AG08395 (cell line): ENCODE measurements at regions not wholly inside any gene's neighbourhood (a gene's known extent, or its start where the extent isn't known, plus 50 kb on each side); places are given as distances from the start of the nearest gene placed in this dataset.
"Not testable (repeated sequence)": the region's sequence is repeated elsewhere in the genome, so short reads cannot be mapped to it uniquely, and the experiment has no call there.

Experiments used
- DNase-seq: peaks from one replicate; pipeline ENCODE4 v3.0.0; 2012; ENCODE audit warnings: mixed read lengths, low spot score

- no peak for DNase-seq
Observed at GRCh38 chr2:109690822-109691541, 76.8 kb downstream of the SOWAHC start.

DNA sequence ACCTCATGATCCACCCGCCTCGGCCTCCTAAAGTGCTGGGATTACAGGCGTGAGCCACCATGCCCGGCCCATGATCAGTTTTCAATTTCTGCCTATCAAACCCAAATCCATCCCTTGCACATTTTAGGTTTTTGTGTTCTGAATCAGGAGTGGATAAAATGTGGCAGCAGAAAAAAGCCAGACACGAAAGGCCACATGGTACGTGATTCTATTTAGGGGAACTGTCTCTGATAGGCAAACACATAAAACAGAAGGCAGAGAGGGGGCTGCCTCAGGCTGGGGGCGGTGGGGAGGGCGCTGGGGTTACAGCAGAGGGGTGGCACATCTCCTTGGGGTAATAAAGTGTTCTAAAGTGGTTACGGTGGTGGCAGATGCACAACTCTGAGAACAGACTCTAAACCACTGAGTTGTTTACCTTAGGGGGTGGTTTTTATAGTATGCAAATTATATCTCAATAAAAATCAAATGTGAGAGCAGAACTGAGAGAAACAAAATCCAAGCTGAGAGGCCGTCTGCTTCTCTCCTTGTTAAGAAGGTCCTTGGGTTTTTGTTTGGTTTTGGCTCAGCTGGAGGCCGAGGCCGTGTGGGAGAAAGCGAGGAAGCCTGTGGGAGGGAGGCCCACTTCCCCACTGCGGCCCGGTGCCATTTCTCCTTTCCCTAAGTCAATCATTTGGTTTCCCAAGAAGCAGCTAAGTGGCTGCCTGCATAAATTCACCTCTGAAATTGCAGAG is 78.0 kb downstream of the SOWAHC start:
- DNase-seq, result no peak

DNA sequence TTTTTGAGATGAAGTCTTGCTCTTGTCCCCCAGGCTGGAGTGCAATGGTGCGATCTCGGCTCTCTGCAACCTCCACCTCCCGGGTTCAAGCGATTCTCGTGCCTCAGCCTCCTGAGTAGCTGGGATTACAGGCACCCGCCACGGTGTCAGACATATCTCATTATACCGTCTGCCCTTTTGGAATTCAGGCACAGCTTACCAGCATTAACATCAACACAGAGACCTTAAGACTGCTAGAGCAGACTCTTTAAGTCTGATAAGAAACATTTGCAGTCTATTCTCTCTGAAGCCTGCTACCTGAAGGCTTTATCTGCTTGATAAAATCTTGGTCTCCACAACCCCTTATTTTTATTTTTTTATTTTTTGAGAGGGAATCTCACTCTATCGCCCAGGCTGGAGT is 78.7 kb downstream of the SOWAHC start:
- not testable (repeated sequence) for DNase-seq

DNA sequence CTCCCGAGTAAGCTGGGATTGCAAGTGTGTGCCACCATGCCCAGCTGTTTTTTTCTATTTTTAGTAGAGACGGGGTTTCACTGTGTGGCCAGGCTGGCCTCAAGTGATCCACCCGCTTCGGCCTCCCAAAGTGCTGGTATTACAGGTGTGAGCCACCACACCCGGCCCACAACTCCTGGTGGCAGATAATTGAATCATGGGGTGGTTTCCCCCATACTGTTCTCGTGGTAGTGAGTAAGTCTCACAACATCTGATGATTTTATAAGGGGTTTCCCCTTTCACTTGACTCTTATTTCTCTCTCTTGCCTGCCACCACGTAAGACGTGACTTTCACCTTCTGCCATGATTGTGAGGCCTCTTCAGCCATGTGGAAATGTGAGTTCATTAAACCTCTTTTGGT is 79.1 kb downstream of the SOWAHC start:
- DNase-seq, result not testable (repeated sequence)

DNA sequence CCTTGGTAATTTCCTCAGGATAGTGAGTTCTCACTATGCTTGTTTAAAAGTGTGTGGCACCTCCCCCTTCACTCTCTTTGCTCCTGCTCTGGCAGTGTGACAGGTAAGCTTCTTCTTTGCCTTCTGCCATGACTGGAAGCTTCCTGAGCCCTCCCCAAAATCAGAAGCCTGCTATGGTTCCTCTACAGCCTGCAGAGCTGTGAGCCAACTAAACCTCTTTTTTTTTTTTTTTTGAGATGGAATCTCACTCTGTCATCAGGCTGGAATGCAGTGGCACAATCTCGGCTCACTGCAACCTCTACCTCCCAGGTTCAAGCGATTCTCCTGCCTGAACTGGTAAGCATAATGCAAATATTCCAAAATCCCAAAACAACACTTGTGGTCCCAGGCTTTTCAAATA is 80.0 kb downstream of the SOWAHC start:
- no peak for DNase-seq

- no peak for DNase-seq
Observed at GRCh38 chr2:109695290-109695689, 81.1 kb downstream of the SOWAHC start.

DNA sequence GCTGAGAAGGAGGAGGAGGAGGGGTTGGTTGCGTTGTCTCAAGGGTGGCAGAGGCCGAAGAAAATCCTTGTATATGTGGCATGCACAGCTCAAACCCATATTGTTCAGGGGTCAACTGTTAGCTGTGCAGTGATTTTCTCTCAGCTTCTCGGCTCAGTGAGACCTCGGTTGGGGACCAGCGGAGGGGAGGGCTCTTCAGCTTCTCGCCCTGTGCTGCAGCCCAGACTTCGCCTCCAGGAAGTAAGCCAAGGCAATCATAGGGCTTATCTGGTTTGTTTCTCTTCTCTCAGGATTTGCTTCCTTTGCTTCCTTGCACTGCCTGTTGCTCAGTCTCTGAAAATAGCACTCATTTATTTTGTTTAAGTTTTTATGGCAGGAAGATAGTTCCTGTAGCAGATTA is 85.5 kb downstream of the SOWAHC start:
- DNase-seq, result no peak

DNA sequence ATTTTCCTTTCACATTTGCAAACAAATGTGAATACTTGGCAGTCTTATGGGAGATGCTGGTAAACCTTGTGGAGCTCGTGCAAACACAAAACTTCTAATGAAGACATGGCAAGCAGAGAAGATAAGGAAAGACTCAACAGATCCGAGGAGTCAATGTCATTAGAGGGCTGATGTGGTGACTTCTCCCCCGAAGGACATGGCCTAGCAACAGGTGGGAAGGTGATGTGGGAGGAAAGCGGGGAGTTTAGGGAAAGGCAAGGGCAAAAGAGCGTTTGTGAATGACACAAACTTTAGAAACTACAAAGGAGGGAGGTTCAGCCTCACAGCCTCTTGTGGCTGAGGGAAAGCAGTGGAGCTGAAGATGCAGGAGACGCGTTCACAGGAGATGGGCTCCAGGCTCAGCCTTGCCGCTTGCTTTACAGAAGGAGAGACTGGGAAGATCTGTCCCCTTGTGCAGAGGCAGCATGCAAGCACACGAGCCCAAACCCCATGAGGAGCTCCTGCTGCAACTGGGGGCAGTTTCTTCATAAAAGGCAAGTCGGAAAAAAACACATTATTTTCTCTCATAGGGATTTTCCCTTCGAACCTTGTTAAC is 86.6 kb downstream of the SOWAHC start:
- no peak for DNase-seq

GRCh38 chr2:109701362-109701761 is 87.2 kb downstream of the SOWAHC start:
- no peak for DNase-seq

GRCh38 chr2:109702250-109702985 is 88.3 kb downstream of the SOWAHC start:
- peak; percentile 59 for DNase-seq

DNA sequence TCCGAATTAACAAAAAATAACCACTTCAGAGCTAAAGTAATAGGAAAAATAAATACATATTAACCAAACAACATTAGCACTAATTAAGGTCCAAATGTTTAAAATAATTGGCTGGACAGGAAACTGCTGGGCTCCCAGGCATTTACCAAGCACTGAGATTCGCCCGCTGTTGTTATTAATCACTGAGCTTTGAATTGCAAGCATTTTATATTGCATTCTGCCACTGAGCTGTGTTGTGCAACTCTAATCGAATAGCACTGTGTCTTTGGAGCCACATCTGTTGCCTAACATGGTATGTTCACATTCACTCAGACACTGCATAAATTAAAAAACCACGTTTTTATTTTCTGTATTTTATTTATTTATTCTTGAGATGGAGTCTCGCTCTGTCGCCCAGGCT is 88.9 kb downstream of the SOWAHC start:
- peak; percentile 63 for DNase-seq

DNA sequence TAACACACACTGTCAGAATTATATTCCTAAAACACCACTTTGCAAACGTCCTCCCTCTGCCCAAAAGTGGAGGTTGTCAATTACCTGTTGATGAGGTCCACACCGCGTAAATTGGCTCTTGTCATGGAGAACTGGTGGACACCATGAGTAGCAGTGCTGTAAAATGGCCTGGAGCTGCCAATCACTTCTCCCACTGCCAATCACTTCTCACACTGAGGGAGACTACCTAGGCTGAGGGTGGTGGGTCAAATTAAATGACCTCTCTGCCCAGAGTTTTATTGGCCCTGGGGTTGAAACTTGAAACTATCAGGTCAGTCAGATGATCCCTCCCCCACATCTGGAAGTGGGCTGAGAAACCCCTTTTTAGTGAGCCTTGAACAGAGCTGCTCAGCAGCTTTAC is 89.6 kb downstream of the SOWAHC start:
- no peak for DNase-seq

GRCh38 chr2:109707281-109708147 is 86.6 kb upstream of the RGPD5 start:
- DNase-seq, result no peak

DNA sequence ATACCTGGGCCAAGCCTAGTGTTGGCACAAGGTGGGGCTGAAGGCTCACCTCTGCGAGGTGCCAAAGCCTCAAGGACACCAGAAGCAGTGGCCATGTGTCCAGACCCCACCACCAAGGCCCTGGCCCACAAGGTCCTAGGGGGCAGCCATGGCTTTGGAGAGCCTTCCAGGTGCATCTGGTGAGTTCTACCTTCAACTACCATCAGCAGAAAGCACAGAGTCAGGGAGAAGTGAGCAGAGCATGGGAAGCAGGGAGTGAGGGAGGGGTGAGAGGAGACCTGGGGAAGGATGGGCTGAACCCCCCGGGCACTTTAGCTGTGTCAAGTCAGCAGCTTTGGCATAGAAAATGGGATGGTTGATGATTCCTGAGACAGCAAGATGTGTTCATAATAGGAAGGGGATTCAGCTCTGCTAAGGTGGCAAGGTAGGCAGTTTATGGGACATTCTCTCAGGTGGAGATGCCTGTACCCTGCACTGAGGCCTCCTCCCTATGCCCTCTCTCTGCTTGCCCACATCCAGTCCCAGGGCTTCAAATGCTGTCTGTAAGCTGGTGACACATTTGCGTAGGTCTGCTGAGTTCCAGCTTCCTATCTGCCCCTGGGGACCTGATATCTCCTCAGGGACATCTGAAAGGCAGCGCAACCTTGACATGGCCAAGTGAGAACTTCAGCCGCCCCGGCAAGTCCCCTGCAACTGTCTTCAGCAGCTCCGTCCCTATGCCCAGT is 83.4 kb upstream of the RGPD5 start:
- DNase-seq, result no peak

DNA sequence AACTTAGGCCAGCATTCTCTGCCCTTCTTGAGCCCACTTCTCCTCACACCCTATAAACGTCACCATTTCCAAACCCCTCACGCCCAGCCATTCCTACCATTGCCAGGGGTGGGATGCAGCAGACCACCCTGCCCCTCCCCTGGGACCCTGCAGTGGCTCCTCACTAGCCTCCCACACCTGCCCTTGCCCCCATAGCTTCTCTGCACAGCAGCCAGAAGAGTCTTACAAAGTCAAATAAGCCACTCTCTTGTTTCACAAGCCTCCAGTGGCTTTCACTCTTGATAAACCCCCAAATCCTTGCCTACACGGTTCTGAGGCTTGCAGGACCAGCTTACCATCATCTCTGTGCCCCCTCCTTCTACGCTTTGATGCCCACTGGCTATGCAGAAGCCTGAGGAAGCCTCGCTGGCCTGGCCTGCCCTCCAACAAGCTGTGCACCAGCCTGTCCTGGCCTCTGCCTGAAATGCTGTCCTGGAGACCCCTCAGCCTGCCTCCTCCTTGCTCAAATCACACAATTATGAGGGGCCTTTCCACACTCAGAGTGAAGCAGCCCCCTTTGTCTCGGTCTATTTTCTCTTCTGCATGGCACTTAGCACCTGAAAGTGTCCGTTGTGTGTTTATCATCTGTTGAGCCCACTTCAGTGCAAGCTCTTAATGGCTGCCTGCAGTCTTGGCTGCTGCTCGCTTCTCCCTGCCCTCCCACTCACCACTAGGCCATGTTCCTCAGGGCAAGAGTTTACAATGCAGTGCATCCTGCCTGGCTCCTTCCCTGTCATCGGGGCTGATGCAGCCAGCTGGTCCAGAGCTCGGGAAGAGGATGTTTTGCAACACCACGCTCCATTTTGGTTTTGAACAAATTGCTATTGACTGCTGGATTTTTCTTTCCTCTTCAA is 82.6 kb upstream of the RGPD5 start:
- DNase-seq, result no peak

GRCh38 chr2:109712123-109712449 is 82.0 kb upstream of the RGPD5 start:
- DNase-seq, result no peak

DNA sequence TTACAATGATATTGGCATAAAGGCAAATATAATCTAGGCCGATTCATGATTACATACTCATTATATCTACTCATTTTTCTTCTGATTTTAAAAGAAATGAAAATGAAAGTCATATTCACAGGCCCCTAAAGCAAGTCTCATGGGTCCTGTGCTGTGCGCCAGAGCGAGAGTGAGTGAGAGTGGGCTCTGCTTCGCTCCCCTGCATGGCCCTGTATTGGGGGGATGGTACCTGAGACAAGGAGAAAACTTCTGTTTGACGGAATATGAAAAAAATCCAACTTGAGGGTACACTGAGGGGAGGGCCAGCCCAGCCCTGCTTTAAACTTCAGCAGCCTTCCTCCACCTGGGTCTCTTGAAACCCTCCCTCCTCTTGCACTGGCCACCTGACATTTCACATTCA is 81.4 kb upstream of the RGPD5 start:
- no peak for DNase-seq

- no peak for DNase-seq
Observed at GRCh38 chr2:109715313-109715805, 78.7 kb upstream of the RGPD5 start.

- not testable (repeated sequence) for DNase-seq
Observed at GRCh38 chr2:109716596-109716995, 77.5 kb upstream of the RGPD5 start.

GRCh38 chr2:109718139-109718538 is 76.0 kb upstream of the RGPD5 start:
- no peak for DNase-seq
